Activated CD4-positive, alpha-beta T cell treated with anti-CD3 and anti-CD28 coated beads for 48 hours (primary cell): ENCODE measurements at regions not wholly inside any gene's neighbourhood (a gene's known extent, or its start where the extent isn't known, plus 50 kb on each side); places are given as distances from the start of the nearest gene placed in this dataset.

ENCODE experiments used
- DNase-seq: peaks from one replicate; pipeline ENCODE4 v3.0.0-alpha.2; 2020

- DNase-seq: no peak
Measured at GRCh38 chr9:108599571-108599970, 256.2 kb downstream of the ACTL7B start.

GRCh38 chr9:108591121-108591520, 264.7 kb downstream of the ACTL7B start:
- DNase-seq: no peak

DNA sequence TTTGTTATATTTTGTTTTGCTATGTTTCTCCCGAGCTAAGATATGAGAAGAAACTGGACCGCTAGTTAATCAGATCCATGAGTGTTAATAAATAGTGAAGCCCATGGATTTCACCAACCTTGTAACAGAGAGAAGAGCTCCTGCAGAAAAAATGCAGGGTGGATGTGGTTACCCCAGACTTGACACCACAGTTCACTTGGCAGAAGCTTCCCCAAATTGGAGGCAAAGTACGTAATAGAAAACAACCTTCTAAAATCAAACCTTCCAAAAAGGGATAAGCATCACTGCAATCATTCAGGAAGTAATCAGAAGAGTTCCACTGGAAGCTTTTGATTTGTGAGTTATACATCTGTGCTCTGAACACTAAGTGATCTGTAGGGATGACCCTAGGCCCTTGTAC, 267.5 kb downstream of the ACTL7B start:
- DNase-seq: no peak

- DNase-seq: no peak
Measured at GRCh38 chr9:108586471-108587139, 269.2 kb downstream of the ACTL7B start.

GRCh38 chr9:108584860-108585259, 270.9 kb downstream of the ACTL7B start:
- DNase-seq: no peak

GRCh38 chr9:108582726-108583125, 273.1 kb downstream of the ACTL7B start:
- DNase-seq: no peak

DNA sequence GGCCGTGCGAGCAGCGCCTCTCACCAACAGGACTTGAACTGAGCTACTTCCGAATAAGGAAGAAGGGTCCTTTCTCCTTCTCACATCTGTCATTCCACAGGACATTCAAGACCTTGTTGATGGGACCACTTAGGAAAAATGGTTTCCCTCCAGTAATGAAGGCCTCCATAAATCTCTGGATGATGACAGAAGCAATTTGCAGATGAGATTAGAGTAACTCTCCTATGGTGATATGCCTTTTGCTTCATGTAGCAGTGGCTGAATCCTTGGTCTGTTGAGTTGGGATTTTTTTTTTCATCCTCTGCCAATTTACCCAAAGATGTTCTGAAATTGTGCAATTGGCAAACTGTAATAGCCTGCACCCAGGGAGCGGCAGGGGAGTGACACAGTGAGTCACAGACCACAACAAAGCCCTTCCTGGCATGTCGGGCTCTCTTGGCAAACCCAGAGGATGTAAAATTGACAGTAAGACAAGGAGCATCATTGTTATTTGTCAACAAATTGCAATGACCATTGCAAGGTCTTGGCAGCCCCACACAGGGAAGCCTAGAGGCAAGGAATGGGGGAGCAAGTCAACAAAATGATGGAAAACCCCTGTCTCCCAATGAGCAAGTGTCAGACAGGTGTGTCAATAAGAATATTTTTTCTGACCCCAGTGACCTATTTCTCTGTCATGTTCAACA, 275.9 kb downstream of the ACTL7B start:
- DNase-seq: no peak

DNA sequence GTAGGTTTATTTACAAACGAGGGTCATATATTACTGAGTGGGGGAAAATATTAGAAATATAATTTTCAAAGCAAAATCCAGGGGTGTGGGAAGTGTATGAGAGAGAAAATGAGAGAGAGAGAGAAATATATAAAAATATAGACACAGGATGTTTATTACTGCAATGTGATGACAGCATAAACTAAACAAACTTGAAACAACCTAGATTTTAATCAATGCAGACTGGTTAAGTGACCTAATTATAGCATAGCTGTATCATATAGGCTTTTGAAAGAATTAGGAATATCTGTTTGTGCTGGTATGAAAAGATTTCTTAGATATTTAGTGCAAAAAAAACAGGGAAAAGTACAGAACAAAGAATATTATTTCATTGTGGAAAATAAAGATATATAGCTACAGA, 280.5 kb downstream of the ACTL7B start:
- no peak for DNase-seq

GRCh38 chr9:108569624-108570023, 286.2 kb downstream of the ACTL7B start:
- no peak for DNase-seq

DNA sequence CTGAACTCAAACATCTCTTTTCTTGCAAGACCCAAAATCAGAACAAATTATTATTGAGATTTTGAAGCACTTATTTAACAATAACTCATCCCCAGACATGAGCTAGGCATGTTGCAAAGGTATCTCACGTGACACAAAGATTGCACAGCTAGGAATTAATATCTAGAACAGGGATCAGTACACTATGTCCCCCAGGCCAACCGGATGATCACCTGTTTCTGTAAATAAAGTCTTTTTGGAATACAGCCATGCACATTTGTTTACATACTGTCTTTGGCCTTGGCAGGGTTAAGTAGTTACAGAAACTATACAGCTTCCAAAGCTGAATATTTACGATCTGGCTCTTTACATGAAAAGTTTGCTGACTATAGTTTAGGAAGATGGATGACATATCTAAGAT, 287.7 kb downstream of the ACTL7B start:
- DNase-seq: no peak

GRCh38 chr9:108567571-108567970, 288.2 kb downstream of the ACTL7B start:
- no peak for DNase-seq

DNA sequence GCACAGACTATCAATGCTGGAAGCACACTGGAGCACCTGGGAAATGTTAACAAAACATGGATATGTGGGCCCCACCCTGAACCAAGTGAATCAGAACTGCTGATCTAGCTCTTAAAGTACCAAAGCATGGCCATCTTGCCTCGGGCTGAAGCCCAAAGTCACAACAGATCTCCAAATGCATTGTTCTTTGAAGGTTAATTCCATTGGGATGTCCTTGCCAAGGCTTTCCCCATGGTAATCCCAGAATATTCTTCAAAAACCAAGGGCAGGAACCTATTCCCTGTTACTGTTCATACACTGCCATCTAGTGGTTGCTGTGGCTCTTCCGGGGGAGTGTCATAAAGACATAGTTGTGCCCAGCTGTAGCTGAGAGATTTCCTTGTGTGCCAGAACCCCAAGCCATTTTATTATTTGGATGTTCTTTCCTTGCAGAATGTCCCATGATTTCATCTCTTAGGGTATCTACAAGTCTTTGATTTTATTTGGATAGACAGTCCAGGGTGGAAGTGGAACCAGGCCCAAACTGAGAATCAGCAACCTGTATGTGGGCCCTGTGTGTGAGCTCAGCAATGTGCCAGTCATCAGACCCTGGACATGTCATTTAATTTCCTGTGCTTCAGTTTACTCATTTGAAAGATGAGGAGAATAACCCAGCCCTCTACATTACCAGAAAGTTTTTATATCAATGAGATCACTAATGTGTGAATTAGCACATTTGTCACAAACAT, 290.0 kb downstream of the ACTL7B start:
- peak; percentile 13 for DNase-seq

DNA sequence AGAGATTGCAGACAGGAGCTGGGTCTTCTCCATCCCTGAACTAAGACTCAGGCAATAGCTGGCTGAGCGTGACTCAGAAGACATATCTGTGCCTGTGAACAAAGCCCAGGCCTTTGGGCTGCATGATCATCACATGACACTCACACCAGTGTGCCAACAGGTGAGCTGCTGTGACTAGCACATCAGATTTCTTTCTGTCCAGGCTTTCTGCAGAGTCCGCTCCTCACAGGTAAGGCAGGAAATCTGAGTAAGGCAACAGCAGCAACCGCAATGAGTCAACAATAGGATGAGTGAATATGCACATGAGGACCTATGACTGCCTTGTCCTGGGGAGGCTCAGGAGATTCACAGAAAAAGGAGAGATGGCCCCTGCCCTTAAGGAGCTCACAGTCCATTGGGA, 293.6 kb downstream of the ACTL7B start:
- no peak for DNase-seq

DNA sequence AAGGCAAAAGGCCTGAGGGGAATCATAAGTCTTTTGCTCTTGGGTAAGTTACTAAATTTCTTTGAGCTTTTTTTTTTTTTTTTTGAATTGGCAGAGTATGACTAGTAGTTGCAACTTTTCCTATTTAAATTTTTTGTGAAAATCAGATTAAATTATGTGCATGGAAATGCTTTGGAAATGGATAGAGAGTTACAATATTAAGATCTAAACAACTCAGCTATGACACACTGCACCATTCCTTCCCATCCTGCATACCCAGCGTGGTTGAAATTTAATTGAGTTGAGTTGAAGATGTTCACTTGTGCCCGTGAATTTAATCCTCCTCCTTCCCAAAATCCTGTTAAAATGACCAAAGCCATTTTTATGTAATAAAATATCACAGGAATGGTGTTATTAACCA, 296.4 kb downstream of the ACTL7B start:
- no peak for DNase-seq

GRCh38 chr9:108554831-108555230, 301.0 kb downstream of the ACTL7B start:
- DNase-seq: no peak

DNA sequence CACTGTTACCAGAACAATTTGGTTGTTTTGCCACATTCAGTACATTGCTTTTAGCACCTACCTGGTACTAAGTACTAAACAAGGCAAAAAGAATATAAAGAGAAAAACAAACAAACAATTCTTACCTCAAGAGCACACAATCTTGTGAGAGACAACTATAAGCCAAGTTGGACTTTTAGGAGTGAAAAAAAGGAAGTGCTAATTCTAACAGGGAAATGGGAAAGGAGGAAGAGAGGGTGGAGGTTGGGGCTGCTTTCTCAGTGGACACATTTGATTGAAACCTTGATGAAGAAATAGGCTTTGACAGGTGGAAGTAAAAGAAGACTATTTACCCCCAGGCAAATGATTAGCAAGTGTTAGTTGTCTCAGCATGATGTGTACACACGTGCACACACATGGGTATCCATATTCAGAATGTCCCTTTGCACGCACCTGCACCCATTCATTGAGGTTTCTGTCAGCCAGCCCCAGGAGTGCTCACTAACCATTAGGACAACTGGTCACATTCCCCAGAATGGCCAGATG, 302.6 kb downstream of the ACTL7B start:
- DNase-seq: no peak

- DNase-seq: no peak
Measured at GRCh38 chr9:108552459-108553040, 303.2 kb downstream of the ACTL7B start.

DNA sequence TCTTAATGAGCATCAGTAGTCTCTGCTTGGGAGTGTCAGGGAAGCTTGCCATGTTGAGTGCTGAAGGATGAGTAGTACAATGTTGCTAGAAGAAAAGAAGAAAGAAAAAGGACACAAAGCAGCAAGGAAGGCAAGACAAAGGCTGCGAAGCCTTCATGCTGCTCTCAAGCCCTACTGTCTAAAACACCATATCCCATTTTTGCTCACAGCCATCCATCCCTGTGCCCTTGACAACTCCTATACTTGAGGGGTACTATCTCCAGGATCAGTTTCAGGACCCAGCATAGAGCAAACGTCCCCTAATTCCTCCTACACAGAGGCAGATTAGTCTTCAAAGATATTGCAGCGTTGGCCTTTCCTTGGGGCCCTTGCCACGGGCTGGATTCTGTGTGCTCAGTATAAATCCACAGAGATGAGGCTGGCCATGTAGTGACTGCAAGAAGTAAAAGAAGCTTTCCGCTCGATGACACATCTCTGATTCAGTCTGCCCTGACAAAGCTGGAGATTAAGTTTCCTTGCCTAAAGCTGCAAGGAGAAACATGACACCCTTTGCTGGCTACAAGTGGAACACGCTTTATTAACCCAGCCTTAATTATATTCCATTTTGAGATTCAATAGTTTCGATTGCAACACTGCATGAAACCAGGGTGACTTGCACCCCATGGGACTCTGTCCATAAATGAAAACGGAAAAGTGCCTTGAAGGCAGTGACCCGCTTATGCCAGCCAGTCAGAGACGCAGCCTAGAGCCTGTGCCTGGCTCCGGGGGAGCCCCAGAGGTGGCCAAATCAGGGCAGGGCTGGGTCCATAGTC, 304.6 kb downstream of the ACTL7B start:
- DNase-seq: no peak

GRCh38 chr9:108550106-108550505, 305.7 kb downstream of the ACTL7B start:
- DNase-seq: no peak

DNA sequence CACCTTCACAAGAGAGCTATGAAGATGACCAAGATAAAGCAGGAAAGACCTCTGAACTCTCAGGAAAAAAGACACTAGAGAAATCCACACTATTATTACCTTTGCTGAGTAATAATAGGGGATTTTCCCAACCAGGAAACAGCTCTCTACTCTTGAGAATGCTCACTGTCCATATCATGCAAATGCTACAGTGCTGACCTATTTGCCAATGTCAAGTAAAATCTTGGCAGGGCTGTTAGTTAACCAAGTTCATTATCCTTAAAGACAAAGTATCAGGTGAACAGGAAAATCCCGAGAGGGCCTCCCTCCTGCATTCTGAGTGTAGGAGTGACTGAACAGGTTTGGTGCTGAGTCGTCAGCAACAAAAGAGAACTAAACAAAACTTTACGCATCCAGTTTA, 306.6 kb downstream of the ACTL7B start:
- no peak for DNase-seq

- DNase-seq: no peak
Measured at GRCh38 chr9:108547411-108548135, 308.2 kb downstream of the ACTL7B start.

- no peak for DNase-seq
Measured at GRCh38 chr9:108546215-108546614, 309.6 kb downstream of the ACTL7B start.
